ENCODE measurements at regions not wholly inside any gene's neighbourhood (a gene's known extent, or its start where the extent isn't known, plus 50 kb on each side); places are given as distances from the start of the nearest gene placed in this dataset.

GRCh38 chr6:6823568-6824224 is 235.2 kb downstream of the LY86 start:
- DNase-seq (ENCODE audit: low read depth, low spot score), result no peak
- ChIA-PET CTCF (no interaction called here), POLR2A (no interaction called here)
- H3K9me3 ChIP-seq (ENCODE audit: control insufficient read depth, insufficient read depth, low read length), result no peaks in the 10 kb centered on the region; the same call in 1 of the 2 replicates
- no peak for TF ChIP-seq CTCF (IDR thresholded peaks at IDR 0.05; ENCODE audit: low read depth, low read length)
- H3K4me3 ChIP-seq (ENCODE audit: low read depth, low read length), result no peak overlapping the region
- H3K27me3 ChIP-seq (ENCODE audit: control insufficient read depth, insufficient read depth, low read length), result peaks cover 3% of the 10 kb centered on the region
- no peak overlapping the region for H3K27ac ChIP-seq (ENCODE audit: low read depth, low read length)

GRCh38 chr6:6824381-6824780 is 235.9 kb downstream of the LY86 start:
- Histone ChIP-seq H3K9me3 (ENCODE audit: control insufficient read depth, insufficient read depth, low read length) (no peaks in the 10 kb centered on the region; the same call in 1 of the 2 replicates), H3K4me3 (ENCODE audit: low read depth, low read length) (no peak overlapping the region), H3K27me3 (ENCODE audit: control insufficient read depth, insufficient read depth, low read length) (peaks cover 3% of the 10 kb centered on the region), H3K27ac (ENCODE audit: low read depth, low read length) (no peak overlapping the region)
- CTCF ChIA-PET, result no interaction called here
- POLR2A ChIA-PET, result no interaction called here
- no peak for DNase-seq (ENCODE audit: low read depth, low spot score)
- TF ChIP-seq CTCF (IDR thresholded peaks at IDR 0.05; ENCODE audit: low read depth, low read length), result no peak

- CTCF ChIA-PET, result no interaction called here
- POLR2A ChIA-PET, result no interaction called here
These were observed 236.8 kb downstream of the LY86 start for GRCh38 chr6:6825193-6825784.

GRCh38 chr6:6826095-6826901 is 237.8 kb downstream of the LY86 start:
- no peak overlapping the region for H3K4me3 ChIP-seq (ENCODE audit: low read depth, low read length)
- ChIA-PET CTCF (interaction anchor here (0.9 kb wide), 1 partner anchor 418 kb away, joined by 3 read pairs; no protein-coding TSS in a partner anchor), POLR2A (no interaction called here)
- no peak for DNase-seq (ENCODE audit: low read depth, low spot score)
- no peaks in the 10 kb centered on the region for H3K27me3 ChIP-seq (ENCODE audit: control insufficient read depth, insufficient read depth, low read length)
- H3K27ac ChIP-seq (ENCODE audit: low read depth, low read length), result no peak overlapping the region
- no peak for TF ChIP-seq CTCF (IDR thresholded peaks at IDR 0.05; ENCODE audit: low read depth, low read length)
- H3K9me3 ChIP-seq (ENCODE audit: control insufficient read depth, insufficient read depth, low read length), result no peaks in the 10 kb centered on the region; the same call in 1 of the 2 replicates

More at GRCh38 chr6:6825193-6825784, 236.8 kb downstream of the LY86 start:
- Histone ChIP-seq H3K27ac (ENCODE audit: low read depth, low read length) (no peak overlapping the region), H3K4me3 (ENCODE audit: low read depth, low read length) (no peak overlapping the region), H3K27me3 (ENCODE audit: control insufficient read depth, insufficient read depth, low read length) (peaks cover 3% of the 10 kb centered on the region), H3K9me3 (ENCODE audit: control insufficient read depth, insufficient read depth, low read length) (no peaks in the 10 kb centered on the region; the same call in 1 of the 2 replicates)
- TF ChIP-seq CTCF (IDR thresholded peaks at IDR 0.05; ENCODE audit: low read depth, low read length), result no peak
- DNase-seq (ENCODE audit: low read depth, low spot score), result no peak

- POLR2A ChIA-PET, result no interaction called here
- no peak for DNase-seq (ENCODE audit: low read depth, low spot score)
- Histone ChIP-seq H3K9me3 (ENCODE audit: control insufficient read depth, insufficient read depth, low read length) (no peaks in the 10 kb centered on the region; the same call in 1 of the 2 replicates), H3K27ac (ENCODE audit: low read depth, low read length) (no peak overlapping the region), H3K27me3 (ENCODE audit: control insufficient read depth, insufficient read depth, low read length) (no peaks in the 10 kb centered on the region), H3K4me3 (ENCODE audit: low read depth, low read length) (no peak overlapping the region)
- no peak for TF ChIP-seq CTCF (IDR thresholded peaks at IDR 0.05; ENCODE audit: low read depth, low read length)
- CTCF ChIA-PET, result interaction anchor here (0.9 kb wide), 1 partner anchor 417 kb away, joined by 3 read pairs; no protein-coding TSS in a partner anchor
These were observed 238.4 kb downstream of the LY86 start for GRCh38 chr6:6826961-6827360.
